HG02798 (cell line): ENCODE measurements at regions not wholly inside any gene's neighbourhood (a gene's known extent, or its start where the extent isn't known, plus 50 kb on each side); places are given as distances from the start of the nearest gene placed in this dataset.
"Not testable (repeated sequence)": the region's sequence is repeated elsewhere in the genome, so short reads cannot be mapped to it uniquely, and the experiment has no call there.

Experiments
- ATAC-seq: cut with Tn5 transposase; IDR thresholded peaks from one replicate; pipeline ENCODE4 v1.9.1; 2021; ENCODE audit warnings: mild to moderate bottlenecking; ENCODE audit not compliant: unreplicated experiment, poor library complexity

DNA sequence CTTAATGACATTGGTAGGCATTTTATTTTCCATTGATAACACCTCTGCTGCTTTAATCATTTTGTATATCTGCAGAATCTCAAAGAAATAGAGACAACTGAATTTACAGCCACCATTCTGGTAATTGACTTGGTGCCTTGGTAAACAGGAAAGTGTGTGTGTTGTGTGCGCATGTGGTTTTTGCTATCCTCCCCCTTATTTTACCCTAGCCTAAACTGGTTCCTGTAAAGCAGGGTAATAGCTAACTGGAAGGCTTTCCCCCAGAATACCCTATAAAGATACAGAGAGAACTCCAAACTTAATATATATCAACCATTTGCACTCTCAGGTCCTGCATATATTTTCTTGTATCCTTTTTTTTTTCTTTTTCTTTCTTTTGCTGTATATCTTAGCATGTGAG is 149.5 kb upstream of the ADGRL4 start:
- ATAC-seq = no peak

DNA sequence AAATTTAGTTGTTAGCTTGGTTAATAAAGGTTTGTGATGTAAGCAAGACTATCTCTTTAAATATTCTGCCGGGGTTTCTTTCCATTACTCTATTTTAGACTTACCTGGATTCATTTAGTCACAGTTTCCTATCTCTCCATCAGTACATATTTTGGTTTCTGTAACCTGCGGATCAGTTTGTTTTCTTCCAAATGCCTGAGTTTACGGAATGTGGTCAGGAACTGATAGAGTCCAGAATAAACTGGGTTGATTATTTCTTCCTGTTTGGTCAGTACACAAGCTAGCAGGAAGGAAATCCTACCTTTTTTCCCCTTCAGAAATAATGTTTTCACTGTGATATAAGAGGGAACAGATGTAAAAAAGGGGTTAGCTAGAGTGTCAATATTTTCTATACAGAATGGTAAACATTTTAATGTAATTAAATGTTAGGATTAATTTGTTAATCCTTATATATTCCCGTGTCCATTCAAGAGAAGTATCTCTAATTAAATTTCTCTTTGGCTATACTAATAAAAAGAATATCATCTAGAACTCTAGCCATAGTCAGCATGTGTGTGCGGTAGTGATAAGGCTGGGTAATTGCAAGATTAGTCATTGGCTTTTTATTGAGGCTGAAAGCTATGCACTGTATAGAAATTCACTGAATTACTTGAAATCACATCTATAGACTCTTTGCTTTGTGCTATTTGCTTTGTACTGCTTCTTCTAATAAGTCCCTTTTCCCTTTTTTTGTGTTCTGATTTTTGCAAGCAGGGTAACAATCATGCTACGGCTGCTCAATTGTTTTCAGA is 144.7 kb upstream of the ADGRL4 start:
- ATAC-seq = no peak

GRCh38 chr1:79150576-79150975 is 144.0 kb upstream of the ADGRL4 start:
- no peak for ATAC-seq

DNA sequence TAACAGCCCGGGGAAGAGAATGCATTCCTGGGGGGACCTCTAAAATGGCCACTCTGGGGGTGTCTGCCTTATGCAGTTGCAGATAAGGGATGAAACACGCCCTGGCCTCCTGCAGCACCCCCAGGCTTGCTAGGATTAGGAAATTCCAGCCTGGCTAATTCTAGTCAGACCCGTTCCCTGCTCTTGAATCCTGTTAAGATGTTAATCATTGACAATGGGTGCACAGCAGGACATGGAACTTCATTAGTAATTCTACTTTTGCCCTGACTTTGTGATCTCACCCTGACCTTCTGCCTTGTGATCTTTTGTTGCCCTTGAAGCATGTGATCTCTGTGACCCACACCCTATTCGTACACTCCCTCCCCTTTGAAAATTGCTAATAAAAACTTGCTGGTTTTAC is 131.7 kb upstream of the ADGRL4 start:
- ATAC-seq = not testable (repeated sequence)

- ATAC-seq = no peak
Measured at GRCh38 chr1:79133774-79134364, 127.3 kb upstream of the ADGRL4 start.

- ATAC-seq = no peak
Measured at GRCh38 chr1:79131626-79132025, 125.1 kb upstream of the ADGRL4 start.

GRCh38 chr1:79129914-79130313 is 123.4 kb upstream of the ADGRL4 start:
- no peak for ATAC-seq

GRCh38 chr1:79128722-79129121 is 122.2 kb upstream of the ADGRL4 start:
- no peak for ATAC-seq

DNA sequence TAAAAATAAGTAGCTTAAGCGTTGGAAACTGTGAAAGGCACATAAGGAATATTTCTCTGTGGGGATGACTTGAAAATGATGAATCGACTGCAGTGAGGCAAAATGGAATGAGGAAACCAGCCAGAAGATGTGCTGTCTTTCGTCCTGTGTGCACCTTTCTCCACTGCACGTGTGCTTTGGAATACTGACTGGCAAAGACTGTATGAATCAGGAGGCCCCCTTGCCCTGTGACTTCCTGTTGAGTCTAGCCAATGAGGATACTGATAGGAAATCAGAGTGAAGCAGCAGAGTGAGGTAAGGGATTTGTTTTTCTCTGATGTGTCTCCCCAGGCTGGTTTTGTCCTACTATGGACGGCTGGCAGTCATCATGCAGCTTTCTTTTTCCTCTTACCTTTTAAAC is 118.2 kb upstream of the ADGRL4 start:
- no peak for ATAC-seq

- no peak for ATAC-seq
Measured at GRCh38 chr1:79122521-79122920, 116.0 kb upstream of the ADGRL4 start.

DNA sequence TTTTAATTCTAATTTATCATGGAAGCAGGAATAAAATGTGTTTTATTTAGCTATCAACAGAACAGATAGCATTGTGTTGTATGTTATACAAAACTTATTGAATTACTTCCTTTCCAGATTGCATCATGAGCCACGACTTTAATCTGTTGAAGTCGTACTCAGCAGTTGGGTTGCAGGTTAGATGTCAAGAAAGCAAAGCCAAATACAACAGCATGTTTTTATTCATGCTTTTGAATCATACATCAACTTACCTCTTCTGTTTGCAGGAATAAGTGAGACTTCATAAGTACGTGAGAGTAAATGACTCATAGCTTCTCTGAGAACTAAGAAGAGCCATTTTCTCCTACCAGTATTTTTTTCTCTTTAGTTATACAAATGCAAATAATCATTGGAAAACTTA is 110.8 kb upstream of the ADGRL4 start:
- ATAC-seq = no peak

- no peak for ATAC-seq
Measured at GRCh38 chr1:79113836-79114235, 107.3 kb upstream of the ADGRL4 start.

DNA sequence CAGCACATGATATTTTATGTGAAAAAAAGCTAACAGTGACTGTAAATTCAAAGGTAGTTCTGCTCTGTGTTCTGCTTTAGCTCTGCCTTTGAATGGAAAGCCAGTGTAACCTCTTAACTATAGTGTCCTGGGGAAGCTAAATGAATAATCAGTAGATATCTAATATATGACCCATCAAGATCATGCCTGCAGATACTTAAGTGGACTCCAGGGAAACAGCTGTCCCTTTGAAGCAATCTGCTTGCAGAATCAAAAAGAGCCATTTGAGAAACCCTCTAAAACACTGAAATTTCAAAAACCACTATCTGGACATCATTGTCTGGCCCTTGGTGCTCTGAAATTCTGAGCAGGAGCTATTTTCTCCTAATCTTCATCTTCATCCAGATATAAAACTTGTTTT is 104.2 kb upstream of the ADGRL4 start:
- no peak for ATAC-seq

DNA sequence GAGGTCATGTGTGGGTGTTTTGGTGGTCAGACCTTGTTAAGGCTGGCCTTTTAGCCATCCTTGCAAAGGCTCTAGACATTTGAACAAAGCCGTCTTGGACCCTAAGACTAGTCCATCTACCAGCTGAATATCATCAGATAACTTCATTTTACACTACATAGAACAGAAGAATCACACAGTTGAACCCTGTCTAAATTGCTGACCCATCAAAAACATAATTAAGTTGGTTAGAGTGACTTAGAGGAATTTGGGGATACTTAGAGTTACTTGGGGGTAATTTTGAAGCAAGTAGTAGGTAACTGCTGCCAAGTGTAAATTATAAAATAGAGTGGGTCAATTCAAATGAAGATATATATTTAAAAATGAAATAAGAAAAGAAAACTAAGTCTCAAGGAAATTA is 102.9 kb upstream of the ADGRL4 start:
- no peak for ATAC-seq

DNA sequence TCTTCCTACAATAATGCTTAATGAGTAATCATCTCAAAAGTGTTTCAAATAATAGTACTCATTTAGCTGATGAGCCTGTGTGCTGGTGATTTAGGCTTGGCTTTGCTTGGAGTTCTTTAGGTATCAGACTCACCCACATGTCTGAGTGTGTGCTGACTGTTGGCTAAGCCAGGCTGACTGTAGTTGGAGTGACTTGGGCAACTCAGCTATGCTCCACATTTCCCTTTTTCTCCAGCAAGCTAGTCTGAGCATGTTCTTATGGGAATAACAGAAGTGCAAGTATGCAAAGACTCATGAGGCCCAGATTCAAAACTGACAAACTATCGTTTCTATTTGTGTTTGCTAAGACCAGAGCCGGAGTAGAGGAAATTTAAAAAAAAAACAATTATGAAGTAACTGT is 99.0 kb upstream of the ADGRL4 start:
- ATAC-seq = no peak

- no peak for ATAC-seq
Measured at GRCh38 chr1:79104617-79105016, 98.1 kb upstream of the ADGRL4 start.

GRCh38 chr1:79100385-79100784 is 93.9 kb upstream of the ADGRL4 start:
- ATAC-seq = no peak

- no peak for ATAC-seq
Measured at GRCh38 chr1:79090985-79091384, 84.5 kb upstream of the ADGRL4 start.

DNA sequence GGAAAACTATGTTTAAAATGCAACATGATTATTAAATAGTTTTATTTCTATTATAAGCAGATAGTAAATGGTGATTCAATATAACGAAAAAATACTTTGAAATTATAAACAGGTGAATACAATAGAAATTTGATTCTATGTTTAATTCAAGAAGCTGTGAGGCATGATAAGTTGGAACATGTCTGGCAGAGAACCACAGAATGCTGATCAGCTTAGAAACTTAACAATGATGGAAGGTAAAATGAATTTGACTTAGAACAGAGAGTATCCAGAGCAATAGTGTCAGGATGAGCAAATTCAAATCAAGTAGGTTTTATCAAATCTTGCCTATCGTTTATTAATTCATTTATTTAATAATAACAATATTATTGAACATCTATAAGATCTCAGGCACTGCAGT is 83.4 kb upstream of the ADGRL4 start:
- ATAC-seq = no peak

DNA sequence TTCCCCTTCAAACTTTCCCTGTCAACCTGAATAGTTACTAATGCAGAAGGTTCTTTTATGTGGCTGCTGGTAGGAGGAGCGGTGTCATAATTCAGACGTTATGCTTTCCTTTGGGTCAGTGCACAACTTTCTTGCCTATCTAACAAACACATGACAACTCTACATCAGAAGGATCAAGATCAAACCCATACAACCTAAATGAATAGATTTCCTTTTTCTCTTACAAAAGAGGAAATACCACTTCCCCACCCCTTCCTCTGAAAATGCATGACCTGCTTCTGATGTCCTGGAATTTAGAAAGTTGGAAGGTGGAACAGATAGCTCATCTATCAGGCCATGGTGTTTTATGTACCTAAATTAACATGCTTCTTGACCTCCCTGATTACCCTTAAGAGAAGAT is 75.7 kb upstream of the ADGRL4 start:
- no peak for ATAC-seq

DNA sequence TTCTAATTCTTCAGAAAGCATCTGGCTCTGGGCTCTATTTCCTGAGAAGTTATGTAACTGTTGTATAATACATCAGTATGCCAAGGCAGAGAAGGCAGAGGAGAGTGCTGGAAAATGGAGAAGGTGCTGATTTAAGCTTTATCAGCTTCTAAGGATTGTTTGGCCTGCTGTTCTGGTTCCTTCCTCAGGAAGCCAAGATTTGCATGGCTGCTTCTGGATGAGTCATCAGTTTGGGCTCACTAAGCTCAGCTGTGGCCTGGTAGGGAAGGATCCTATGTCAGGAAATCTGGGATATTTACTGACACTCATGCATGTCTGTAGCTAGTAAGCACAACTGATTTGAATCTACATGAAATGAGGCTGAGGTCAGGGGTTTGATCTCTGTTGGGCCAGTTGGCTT is 73.2 kb upstream of the ADGRL4 start:
- no peak for ATAC-seq

DNA sequence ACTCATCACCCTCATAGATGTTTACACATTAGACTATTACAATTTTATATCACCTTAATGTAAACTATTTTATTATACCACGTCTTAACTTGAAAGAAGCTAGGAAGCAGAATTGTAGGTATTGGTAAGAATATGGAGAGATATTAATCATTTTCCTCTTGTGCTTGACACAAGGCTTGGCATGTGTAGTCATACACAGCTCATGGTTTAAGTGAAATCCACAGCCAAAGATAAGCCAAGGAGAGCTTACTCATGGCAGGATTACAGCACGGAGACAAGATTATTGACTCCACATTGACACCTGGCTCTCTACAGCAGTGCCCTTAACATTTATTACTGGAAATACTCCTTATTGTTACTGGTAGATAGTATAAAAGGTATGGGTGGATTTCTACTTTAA is 68.4 kb upstream of the ADGRL4 start:
- ATAC-seq = no peak
